Psoas muscle (tissue), 7 donors: ENCODE measurements at regions not wholly inside any gene's neighbourhood (a gene's known extent, or its start where the extent isn't known, plus 50 kb on each side); places are given as distances from the start of the nearest gene placed in this dataset.

ENCODE experiments used
- ATAC-seq, 4 donors: fragments of 200-7000 bp; cut with Tn5 transposase; one replicate each; pipeline ENCODE4 v1.9.1; 2020; ENCODE audit warnings: moderate library complexity in 3 of 4, mild to moderate bottlenecking in 2 of 4
- DNase-seq, 2 donors: peaks; one replicate each; pipeline ENCODE4 v3.0.0-alpha.2; 2020
- H3K27ac ChIP-seq: fragments of 200-600 bp; one replicate; pipeline ENCODE4 v1.8.0; 2022
- H3K27me3 ChIP-seq, 3 donors: fragments of 200-600 bp in 1 of 3; one replicate each; pipeline versions ENCODE4 v1.6.1 to v1.8.0; 2013 to 2022; ENCODE audit warnings: low read length in 2 of 3, mild to moderate bottlenecking in 2 of 3, moderate library complexity in 1 of 3; ENCODE audit not compliant: insufficient read depth in 3 of 3
- H3K36me3 ChIP-seq, 2 donors: fragments of 200-600 bp in 1 of 2; one replicate each; pipeline versions ENCODE4 v1.6.1 to v1.8.0; 2013 to 2022; ENCODE audit warnings: low read depth in 1 of 2, mild to moderate bottlenecking in 1 of 2, moderate library complexity in 1 of 2; ENCODE audit not compliant: insufficient read depth in 1 of 2
- H3K4me1 ChIP-seq: fragments of 200-600 bp; one replicate; pipeline ENCODE4 v1.8.0; 2022
- H3K4me3 ChIP-seq: fragments of 200-600 bp; one replicate; pipeline ENCODE4 v1.8.0; 2022; ENCODE audit warnings: mild to moderate bottlenecking
- H3K9me3 ChIP-seq: fragments of 200-600 bp; one replicate; pipeline ENCODE4 v1.8.0; 2022
- WGBS, 3 donors: extraction: QIAGEN DNeasy Blood & Tissue Kit; methylation state at CpG; one replicate each; pipeline versions ENCODE4 v1.1.6 to v1.1.7; 2013; 5-methylcytosine and 5-hydroxymethylcytosine counted together
- intact Hi-C, 2 donors: fragments of 100-400 bp; cut with DNase I; formaldehyde crosslinking; loops; one replicate each; pipeline versions ENCODE4 v1.11.0 to v1.14.2; 2022
- TF ChIP-seq, protein P1 (sequence below): fragments of 200-600 bp; IDR thresholded peaks from one replicate; pipeline ENCODE4 v1.8.0; 2022; ENCODE audit warnings: antibody characterized with exemption
- donor health status: healthy with polysubstance abuse.
- donor health status: DM: no; HTN: no; CAD: no; lungs with moderate emphysema.
- donor health status: Bipolar disorder and iron deficiency.
- donor health status: healthy.
- donor health status: DM: yes; HTN: yes; CAD: no.
- donor health status: DM: no; HTN: no; CAD: no.
- donor health status: DM: yes; HTN: yes; CAD: no.

DNA sequence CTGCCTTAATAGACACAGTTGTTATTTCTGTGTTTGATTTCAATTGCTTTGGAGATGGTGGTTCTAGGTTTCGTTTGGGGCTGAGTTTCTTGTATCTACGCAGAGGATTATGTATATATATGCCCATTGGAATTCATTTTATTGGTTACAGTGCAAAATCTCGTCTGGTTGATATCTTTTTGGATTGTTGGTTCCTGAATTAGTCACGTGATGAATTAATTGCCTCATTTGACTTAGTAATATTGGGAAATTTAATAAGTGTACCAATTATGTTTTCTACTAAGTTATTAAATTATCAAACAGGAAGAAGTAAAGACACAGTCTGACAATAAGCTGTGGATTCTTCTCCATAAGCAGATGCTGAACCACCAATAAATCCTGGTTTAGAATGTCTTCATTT is 467.9 kb upstream of the TENM3 start:
- 80 to 83% (median 81%) methylated on average over 4 of the region's 4 CpGs for WGBS, 3 donors
- ATAC-seq: no peak

DNA sequence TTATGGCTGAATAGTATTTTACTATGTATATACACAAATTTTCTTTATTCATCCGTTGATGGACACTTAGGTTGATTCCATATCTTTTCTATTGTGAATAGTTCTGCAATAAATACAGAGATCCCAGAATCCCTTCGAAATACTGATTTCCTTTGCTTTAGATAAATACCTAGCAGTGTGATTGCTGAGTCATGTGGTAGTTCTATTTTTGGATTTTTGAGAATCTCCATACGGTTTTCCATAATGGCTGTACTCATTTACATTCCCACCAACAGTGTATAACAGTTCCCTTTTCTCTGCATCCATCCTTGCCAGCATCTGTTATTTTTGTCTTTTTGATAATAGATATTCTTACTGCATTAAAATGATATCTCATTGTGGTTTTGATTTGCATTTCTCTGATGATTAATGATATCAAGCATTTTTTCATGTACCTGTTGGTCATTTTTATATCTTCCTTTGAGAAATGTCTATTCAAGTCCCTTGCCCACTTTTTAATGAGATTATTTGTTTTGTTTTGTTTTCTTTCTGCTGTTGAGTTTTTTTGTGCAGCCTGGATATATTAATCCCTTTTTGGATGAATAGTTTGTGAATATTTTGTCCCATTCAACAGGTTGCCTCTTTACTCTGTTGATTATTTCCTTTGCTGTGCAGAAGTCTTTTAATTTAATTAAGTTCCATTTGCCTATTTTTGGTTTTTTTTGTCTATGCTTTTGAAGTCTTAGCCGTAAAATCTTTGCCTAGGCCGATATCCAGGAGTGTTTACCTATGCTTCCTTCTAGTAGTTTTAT is 466.7 kb upstream of the TENM3 start:
- intact Hi-C loops: no loop called here
- WGBS, 3 donors: 79 to 87% (median 81%) methylated on average over 5 of the region's 5 CpGs

More for the DNA sequence above, 467.9 kb upstream of the TENM3 start:
- Histone ChIP-seq H3K4me3 (no peak overlapping the region), H3K27ac (no peak overlapping the region), H3K36me3 (no peaks in the 10 kb centered on the region), H3K27me3 (no peaks in the 10 kb centered on the region), H3K4me1 (no peaks in the 10 kb centered on the region), H3K9me3 (peaks cover 2% of the 10 kb centered on the region)
- TF ChIP-seq, protein P1, sequence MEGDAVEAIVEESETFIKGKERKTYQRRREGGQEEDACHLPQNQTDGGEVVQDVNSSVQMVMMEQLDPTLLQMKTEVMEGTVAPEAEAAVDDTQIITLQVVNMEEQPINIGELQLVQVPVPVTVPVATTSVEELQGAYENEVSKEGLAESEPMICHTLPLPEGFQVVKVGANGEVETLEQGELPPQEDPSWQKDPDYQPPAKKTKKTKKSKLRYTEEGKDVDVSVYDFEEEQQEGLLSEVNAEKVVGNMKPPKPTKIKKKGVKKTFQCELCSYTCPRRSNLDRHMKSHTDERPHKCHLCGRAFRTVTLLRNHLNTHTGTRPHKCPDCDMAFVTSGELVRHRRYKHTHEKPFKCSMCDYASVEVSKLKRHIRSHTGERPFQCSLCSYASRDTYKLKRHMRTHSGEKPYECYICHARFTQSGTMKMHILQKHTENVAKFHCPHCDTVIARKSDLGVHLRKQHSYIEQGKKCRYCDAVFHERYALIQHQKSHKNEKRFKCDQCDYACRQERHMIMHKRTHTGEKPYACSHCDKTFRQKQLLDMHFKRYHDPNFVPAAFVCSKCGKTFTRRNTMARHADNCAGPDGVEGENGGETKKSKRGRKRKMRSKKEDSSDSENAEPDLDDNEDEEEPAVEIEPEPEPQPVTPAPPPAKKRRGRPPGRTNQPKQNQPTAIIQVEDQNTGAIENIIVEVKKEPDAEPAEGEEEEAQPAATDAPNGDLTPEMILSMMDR: no peak
- intact Hi-C loops: no loop called here
- no peak for DNase-seq

DNA sequence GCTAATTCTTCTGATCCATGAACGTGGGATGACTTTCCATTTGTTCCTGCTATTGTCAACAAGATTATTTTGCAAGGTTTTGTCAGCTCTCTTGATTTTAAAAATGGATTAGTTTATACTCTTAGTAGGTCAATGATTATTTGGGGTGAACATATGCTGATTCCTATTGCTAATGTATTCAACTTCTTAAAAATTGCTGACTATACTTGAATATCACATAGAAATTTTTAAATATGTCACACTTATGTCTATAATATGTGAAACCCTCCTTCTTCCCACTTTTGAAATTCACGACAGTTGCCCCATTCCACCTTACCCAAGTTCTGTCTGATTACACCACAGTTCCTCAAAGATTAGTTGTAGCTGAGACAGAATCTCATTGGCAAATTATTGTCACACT is 465.7 kb upstream of the TENM3 start:
- TF ChIP-seq, protein P1: no peak

More for the DNA sequence above, 466.7 kb upstream of the TENM3 start:
- Histone ChIP-seq H3K4me1 (no peaks in the 10 kb centered on the region), H3K27ac (no peak overlapping the region), H3K4me3 (no peak overlapping the region), H3K27me3 (no peaks in the 10 kb centered on the region), H3K9me3 (peaks cover 2% of the 10 kb centered on the region), H3K36me3 (no peaks in the 10 kb centered on the region)
- DNase-seq: no peak
- ATAC-seq: no peak
- TF ChIP-seq, protein P1: no peak

DNA sequence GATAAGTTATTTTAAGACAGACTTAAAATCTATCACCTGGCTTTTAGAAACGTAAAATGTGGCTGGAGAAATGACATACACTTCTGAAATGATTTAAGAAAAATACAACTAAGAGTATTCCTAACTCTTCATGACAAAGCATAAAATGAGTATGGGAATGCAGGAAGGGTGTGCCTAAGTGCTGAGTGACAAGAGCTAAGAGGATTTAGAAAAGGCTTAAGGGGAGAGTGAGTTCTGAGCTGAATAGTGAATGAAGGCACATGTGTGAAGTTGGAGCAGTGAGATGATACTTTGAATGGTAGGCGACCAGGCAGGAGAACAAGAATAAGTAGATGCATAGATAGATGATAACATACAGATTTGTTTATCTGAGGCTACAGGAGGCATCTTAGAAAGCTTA is 458.3 kb upstream of the TENM3 start:
- Histone ChIP-seq H3K9me3 (no peaks in the 10 kb centered on the region), H3K4me3 (no peak overlapping the region), H3K4me1 (no peaks in the 10 kb centered on the region), H3K27me3 (no peaks in the 10 kb centered on the region), H3K36me3 (no peaks in the 10 kb centered on the region), H3K27ac (no peak overlapping the region)
- intact Hi-C loops: no loop called here
- DNase-seq (no peak), ATAC-seq (no peak)
- TF ChIP-seq, protein P1: no peak
- WGBS, 3 donors: 36 to 40% (median 38%) methylated on average over 2 of the region's 2 CpGs

More for the DNA sequence above, 465.7 kb upstream of the TENM3 start:
- H3K36me3 ChIP-seq: no peaks in the 10 kb centered on the region
- no peaks in the 10 kb centered on the region for H3K27me3 ChIP-seq
- H3K4me3 ChIP-seq: no peak overlapping the region
- ATAC-seq (no peak), DNase-seq (no peak)
- H3K9me3 ChIP-seq: no peaks in the 10 kb centered on the region
- H3K27ac ChIP-seq: no peak overlapping the region
- no peaks in the 10 kb centered on the region for H3K4me1 ChIP-seq
- intact Hi-C loops: no loop called here
- 68 to 81% (median 74%) methylated on average over 2 of the region's 2 CpGs for WGBS, 3 donors

DNA sequence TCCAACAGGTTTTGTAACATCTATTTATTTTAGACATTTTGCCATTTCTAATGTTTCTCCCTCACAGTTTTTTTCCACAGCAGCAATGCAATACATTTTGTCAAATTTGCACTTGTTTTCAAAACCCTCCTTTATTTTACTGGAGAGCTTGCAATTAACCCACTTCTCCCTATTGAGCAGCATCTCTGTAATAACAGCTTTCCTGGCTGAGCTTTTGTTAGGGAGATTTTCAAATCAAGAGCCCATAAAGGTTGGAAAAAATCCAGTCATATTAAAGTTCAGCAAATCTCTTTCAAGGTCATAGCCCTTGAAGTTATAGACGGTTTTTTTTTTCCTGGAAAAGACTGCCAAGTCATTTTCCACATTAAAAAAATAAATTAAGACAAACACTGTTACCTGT is 450.6 kb upstream of the TENM3 start:
- 6 to 10% (median 7%) methylated on average over 1 of the region's 1 CpG for WGBS, 3 donors

More for the DNA sequence above, 450.6 kb upstream of the TENM3 start:
- H3K9me3 ChIP-seq: no peaks in the 10 kb centered on the region
- TF ChIP-seq, protein P1: no peak
- no peak overlapping the region for H3K27ac ChIP-seq
- intact Hi-C loops: no loop called here
- H3K4me3 ChIP-seq: no peak overlapping the region
- DNase-seq: no peak
- ATAC-seq: no peak
- no peaks in the 10 kb centered on the region for H3K4me1 ChIP-seq
- no peaks in the 10 kb centered on the region for H3K27me3 ChIP-seq
- no peaks in the 10 kb centered on the region for H3K36me3 ChIP-seq
